Parathyroid adenoma (tissue), 2 donors: ENCODE measurements at regions not wholly inside any gene's neighbourhood (a gene's known extent, or its start where the extent isn't known, plus 50 kb on each side); places are given as distances from the start of the nearest gene placed in this dataset.

Experiments used
- H2AFZ ChIP-seq: fragments of 300-600 bp; sonication (generic); one replicate; pipeline ENCODE4 v1.7.0; 2017; ENCODE audit warnings: antibody characterized with exemption, mild to moderate bottlenecking
- H3K27ac ChIP-seq: fragments of 300-600 bp; sonication (generic); one replicate; pipeline ENCODE4 v1.7.0; 2017
- H3K27me3 ChIP-seq: fragments of 300-600 bp; sonication (generic); one replicate; pipeline ENCODE4 v1.7.0; 2017; ENCODE audit warnings: low read length; ENCODE audit not compliant: control insufficient read depth, insufficient read depth
- H3K36me3 ChIP-seq: fragments of 300-600 bp; sonication (generic); one replicate; pipeline ENCODE4 v1.7.0; 2017; ENCODE audit warnings: low read length; ENCODE audit not compliant: control insufficient read depth, insufficient read depth
- H3K4me1 ChIP-seq: fragments of 300-600 bp; sonication (generic); one replicate; pipeline ENCODE4 v1.7.0; 2017; ENCODE audit warnings: control low read depth
- H3K4me2 ChIP-seq: fragments of 300-600 bp; sonication (generic); one replicate; pipeline ENCODE4 v1.7.0; 2017; ENCODE audit warnings: low read length
- H3K4me3 ChIP-seq: fragments of 300-600 bp; sonication (generic); one replicate; pipeline ENCODE4 v1.7.0; 2017; ENCODE audit warnings: low read depth, low read length
- H3K79me2 ChIP-seq: fragments of 300-600 bp; sonication (generic); one replicate; pipeline ENCODE4 v1.7.0; 2017; ENCODE audit warnings: control low read depth
- H3K9ac ChIP-seq: fragments of 300-600 bp; sonication (generic); one replicate; pipeline ENCODE4 v1.7.0; 2017; ENCODE audit warnings: mild to moderate bottlenecking
- H3K9me3 ChIP-seq: fragments of 300-600 bp; sonication (generic); one replicate; pipeline ENCODE4 v1.7.0; 2017; ENCODE audit warnings: low read length; ENCODE audit not compliant: control insufficient read depth
- TF ChIP-seq, protein P1 (sequence below): fragments of 300-600 bp; sonication (generic); IDR thresholded peaks from one replicate; pipeline ENCODE4 v1.7.0; 2017; ENCODE audit warnings: antibody characterized with exemption, mild to moderate bottlenecking
- donor health status: primary hyperparathyroidism.

DNA sequence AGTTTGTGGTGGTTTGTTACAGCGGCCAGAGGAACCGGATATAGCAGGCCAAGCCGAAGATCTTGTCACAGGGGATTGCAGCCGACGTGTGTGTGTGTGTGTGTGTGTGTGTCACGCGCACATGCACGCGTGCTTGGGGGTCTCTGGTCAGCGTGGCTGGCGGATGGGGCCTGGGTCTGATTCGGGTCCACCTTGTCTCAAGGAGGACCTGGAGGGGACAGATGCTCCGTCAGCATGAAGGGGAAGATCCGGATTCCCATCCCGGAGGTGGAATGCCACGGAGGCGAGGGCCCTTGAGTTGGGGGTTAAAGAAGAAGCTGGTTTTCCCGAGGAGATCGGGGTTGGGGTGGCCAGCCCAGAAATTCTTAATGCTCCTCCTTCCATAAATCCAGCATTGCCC lies 1237.8 kb downstream of the BRD1 start:
- no peaks in the 10 kb centered on the region for H3K4me1 ChIP-seq
- TF ChIP-seq, protein P1, sequence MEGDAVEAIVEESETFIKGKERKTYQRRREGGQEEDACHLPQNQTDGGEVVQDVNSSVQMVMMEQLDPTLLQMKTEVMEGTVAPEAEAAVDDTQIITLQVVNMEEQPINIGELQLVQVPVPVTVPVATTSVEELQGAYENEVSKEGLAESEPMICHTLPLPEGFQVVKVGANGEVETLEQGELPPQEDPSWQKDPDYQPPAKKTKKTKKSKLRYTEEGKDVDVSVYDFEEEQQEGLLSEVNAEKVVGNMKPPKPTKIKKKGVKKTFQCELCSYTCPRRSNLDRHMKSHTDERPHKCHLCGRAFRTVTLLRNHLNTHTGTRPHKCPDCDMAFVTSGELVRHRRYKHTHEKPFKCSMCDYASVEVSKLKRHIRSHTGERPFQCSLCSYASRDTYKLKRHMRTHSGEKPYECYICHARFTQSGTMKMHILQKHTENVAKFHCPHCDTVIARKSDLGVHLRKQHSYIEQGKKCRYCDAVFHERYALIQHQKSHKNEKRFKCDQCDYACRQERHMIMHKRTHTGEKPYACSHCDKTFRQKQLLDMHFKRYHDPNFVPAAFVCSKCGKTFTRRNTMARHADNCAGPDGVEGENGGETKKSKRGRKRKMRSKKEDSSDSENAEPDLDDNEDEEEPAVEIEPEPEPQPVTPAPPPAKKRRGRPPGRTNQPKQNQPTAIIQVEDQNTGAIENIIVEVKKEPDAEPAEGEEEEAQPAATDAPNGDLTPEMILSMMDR: no peak
- H3K4me3 ChIP-seq: no peak overlapping the region
- H3K27ac ChIP-seq: no peak overlapping the region
- H3K4me2 ChIP-seq: no peak overlapping the region
- H3K36me3 ChIP-seq: no peaks in the 10 kb centered on the region
- no peak overlapping the region for H3K9ac ChIP-seq
- H2AFZ ChIP-seq: no peak overlapping the region
- H3K9me3 ChIP-seq: no peaks in the 10 kb centered on the region
- H3K79me2 ChIP-seq: no peaks in the 10 kb centered on the region
- H3K27me3 ChIP-seq: no peaks in the 10 kb centered on the region

DNA sequence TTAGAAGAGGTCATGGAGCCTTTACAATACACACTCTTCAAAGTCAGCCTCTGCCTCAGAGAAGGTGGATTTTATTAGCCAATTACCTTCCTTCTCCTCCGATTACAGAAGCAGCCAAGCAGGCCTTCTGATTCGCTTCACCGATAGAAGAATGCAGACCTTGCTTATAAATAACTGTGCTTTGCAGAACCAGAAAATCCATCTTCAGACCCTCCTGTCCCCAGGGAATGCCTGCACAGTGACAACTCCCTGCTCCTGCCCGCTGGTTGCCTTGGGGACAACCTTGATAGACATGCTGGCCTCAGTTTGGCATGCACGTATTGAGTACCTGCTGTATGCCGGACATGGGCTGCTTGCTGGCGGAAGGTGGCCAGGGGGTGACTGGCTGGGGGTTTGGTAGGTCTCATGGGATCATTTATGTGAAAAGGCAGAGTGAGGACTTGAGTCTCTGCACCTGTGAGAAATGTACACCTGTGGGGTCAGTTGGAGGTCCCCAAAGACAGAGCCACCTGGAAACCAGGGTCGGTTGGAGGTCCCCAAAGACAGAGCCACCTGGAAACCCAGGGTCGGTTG lies 1238.7 kb downstream of the BRD1 start:
- H2AFZ ChIP-seq: peak overlapping the region; percentile 7

DNA sequence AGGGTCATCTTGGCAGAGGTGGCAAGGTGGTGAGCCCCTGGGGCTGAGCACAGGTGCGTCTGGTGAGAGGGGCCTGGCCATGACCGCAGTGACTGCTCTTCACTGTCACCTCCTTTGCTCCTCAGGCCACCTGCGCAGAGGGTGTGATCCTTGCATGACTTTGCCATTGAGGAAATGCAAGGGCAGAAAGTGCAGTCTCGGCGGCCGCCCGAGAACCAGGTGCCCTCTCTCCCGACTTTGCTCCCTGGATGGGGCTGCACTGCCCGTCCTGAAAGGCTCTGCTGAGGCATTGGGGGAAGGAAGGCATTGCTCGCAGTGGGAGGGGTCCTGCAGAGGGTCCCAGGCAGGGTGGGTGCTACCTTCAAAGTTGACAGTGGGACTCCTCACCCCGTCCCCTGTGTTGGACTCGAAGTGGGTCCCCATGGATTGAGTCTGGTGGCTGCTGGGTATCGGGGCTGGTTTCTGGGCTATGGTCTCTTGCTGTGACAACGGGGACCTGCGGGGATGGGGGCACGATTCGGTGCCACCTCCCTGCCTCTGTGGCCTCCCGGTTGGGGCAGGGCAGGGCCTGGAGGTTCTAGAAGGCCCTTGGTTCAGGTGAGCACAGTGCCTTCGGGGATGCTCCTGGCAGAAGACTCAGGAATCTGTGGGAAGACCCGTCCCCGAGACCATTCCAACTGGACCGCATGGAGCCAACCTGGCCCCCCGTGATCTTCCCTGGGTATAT lies 1239.4 kb downstream of the BRD1 start:
- Histone ChIP-seq H3K27me3 (no peaks in the 10 kb centered on the region), H3K4me1 (no peaks in the 10 kb centered on the region), H3K9ac (no peak overlapping the region), H2AFZ (peak overlapping the region; percentile 7), H3K79me2 (no peaks in the 10 kb centered on the region), H3K4me2 (peak overlapping the region; percentile 52), H3K9me3 (no peaks in the 10 kb centered on the region), H3K36me3 (no peaks in the 10 kb centered on the region), H3K4me3 (peak overlapping the region; percentile 26), H3K27ac (no peak overlapping the region)
- TF ChIP-seq, protein P1: no peak

More for the DNA sequence above, 1238.7 kb downstream of the BRD1 start:
- no peaks in the 10 kb centered on the region for H3K36me3 ChIP-seq
- H3K9ac ChIP-seq: no peak overlapping the region
- peak overlapping the region; percentile 26 for H3K4me3 ChIP-seq
- no peaks in the 10 kb centered on the region for H3K9me3 ChIP-seq
- H3K79me2 ChIP-seq: no peaks in the 10 kb centered on the region
- H3K27ac ChIP-seq: no peak overlapping the region
- H3K4me1 ChIP-seq: no peaks in the 10 kb centered on the region
- TF ChIP-seq, protein P1: no peak
- peak overlapping the region; percentile 52 for H3K4me2 ChIP-seq
- H3K27me3 ChIP-seq: no peaks in the 10 kb centered on the region

DNA sequence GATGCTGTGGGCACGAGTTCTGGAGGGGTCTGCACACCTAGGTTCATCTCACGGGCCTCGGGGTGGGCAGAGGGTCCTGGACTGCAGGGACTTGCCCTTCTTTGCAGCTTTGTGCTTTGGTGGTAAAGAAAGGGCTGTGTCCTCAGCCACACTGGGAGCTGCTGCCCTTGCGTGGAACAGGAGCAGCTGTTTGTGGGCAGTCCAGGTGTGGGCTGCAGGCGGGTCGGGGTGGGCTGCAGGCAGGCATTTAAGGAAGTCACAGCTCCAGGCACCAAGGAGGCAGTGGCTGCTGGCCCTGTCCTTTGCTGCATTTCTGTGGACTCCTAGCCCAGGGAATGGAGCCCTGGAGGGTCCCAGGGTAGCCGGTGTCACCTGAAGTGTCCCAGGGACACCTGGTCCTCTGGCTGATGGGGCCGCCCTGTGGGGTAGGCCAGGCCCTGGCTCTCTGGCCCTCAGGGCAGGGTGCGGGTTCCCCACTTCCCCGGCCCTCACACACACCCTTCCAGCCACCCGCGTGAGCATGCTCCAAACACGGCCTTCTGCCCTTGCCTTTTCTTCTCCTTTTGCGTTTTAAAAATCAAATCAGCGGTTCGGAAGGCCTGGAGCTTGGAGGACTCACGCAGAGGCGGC lies 1240.3 kb downstream of the BRD1 start:
- Histone ChIP-seq H3K4me2 (no peak overlapping the region), H3K9me3 (no peaks in the 10 kb centered on the region), H3K27me3 (no peaks in the 10 kb centered on the region), H3K9ac (no peak overlapping the region), H3K4me3 (no peak overlapping the region), H3K27ac (no peak overlapping the region), H2AFZ (no peak overlapping the region), H3K4me1 (no peaks in the 10 kb centered on the region), H3K36me3 (no peaks in the 10 kb centered on the region), H3K79me2 (no peaks in the 10 kb centered on the region)
- TF ChIP-seq, protein P1: no peak
